Tibial nerve (tissue), 4 donors: ENCODE measurements at regions not wholly inside any gene's neighbourhood (a gene's known extent, or its start where the extent isn't known, plus 50 kb on each side); places are given as distances from the start of the nearest gene placed in this dataset.

ENCODE experiments used
- DNase-seq, 2 donors: peaks; one replicate each; pipeline ENCODE4 v3.0.0-alpha.2; 2019; ENCODE audit warnings: low spot score in 2 of 2
- H3K27ac ChIP-seq, 4 donors: fragments of 200-600 bp; sonication (generic) in 3 of 4; one replicate each; pipeline ENCODE4 v1.5.1; 2017 to 2019; ENCODE audit warnings: mild to moderate bottlenecking in 1 of 4
- H3K27me3 ChIP-seq, 2 donors: fragments of 200-600 bp; sonication (generic) in 1 of 2; one replicate each; pipeline versions ENCODE4 v1.5.1 to v1.6.0; 2017 to 2019
- H3K36me3 ChIP-seq, 3 donors: fragments of 200-600 bp; sonication (generic); one replicate each; pipeline ENCODE4 v1.5.1; 2018 to 2019
- H3K4me1 ChIP-seq, 4 donors: fragments of 200-600 bp; sonication (generic) in 3 of 4; one replicate each; pipeline ENCODE4 v1.5.1; 2017 to 2019
- H3K4me3 ChIP-seq, 4 donors: fragments of 200-600 bp; sonication (generic) in 3 of 4; one replicate each; pipeline ENCODE4 v1.5.1; 2017 to 2019; ENCODE audit warnings: mild to moderate bottlenecking in 1 of 4, moderate library complexity in 1 of 4
- H3K9me3 ChIP-seq, 4 donors: fragments of 200-600 bp; sonication (generic) in 3 of 4; one replicate each; pipeline ENCODE4 v1.5.1; 2017 to 2019
- CTCF ChIP-seq, 5 experiments: fragments of 200-600 bp in 3 of 5; fragments of 450-650 bp in 2 of 5; sonication (generic) in 3 of 5; IDR thresholded peaks; one replicate each; pipeline ENCODE4 v1.5.1; 2016 to 2019; ENCODE audit warnings: antibody characterized with exemption in 5 of 5, mild to moderate bottlenecking in 3 of 5, moderate library complexity in 2 of 5
- EP300 ChIP-seq, 2 donors: sonication (generic); formaldehyde crosslinking; IDR thresholded peaks; one replicate each; pipeline ENCODE4 v1.6.1; 2017; ENCODE audit warnings: antibody characterized with exemption in 2 of 2, mild to moderate bottlenecking in 1 of 2
- POLR2A ChIP-seq, 2 donors: fragments of 450-650 bp; IDR thresholded peaks; one replicate each; pipeline ENCODE4 v1.6.1; 2017; ENCODE audit warnings: antibody characterized with exemption in 2 of 2, mild to moderate bottlenecking in 2 of 2, moderate library complexity in 2 of 2
- WGBS, 2 donors: methylation state at CpG; one replicate each; pipeline ENCODE4 v1.1.5; 2018; 5-methylcytosine and 5-hydroxymethylcytosine counted together

- WGBS, 2 donors: 60 to 61% methylated on average over 7 of the region's 7 CpGs
Measured at GRCh38 chr3:8112587-8112986, 389.0 kb upstream of the LMCD1 start.

GRCh38 chr3:8113626-8114025 lies 388.0 kb upstream of the LMCD1 start:
- 74 to 76% methylated on average over 6 of the region's 6 CpGs for WGBS, 2 donors
- Histone ChIP-seq H3K27ac (no peak overlapping the region), H3K36me3 (no peaks in the 10 kb centered on the region), H3K4me1 (peaks cover 0 to 3% (median 2%) of the 10 kb centered on the region in 4 donors), H3K9me3 (peaks cover 0 to 6% (median 0%) of the 10 kb centered on the region in 4 donors), H3K4me3 (no peak overlapping the region), H3K27me3 (no peaks in the 10 kb centered on the region)
- TF ChIP-seq POLR2A (IDR thresholded peaks at IDR 0.05): no peak
- no peak for TF ChIP-seq EP300 (IDR thresholded peaks at IDR 0.05)
- no peak for TF ChIP-seq CTCF (IDR thresholded peaks at IDR 0.05)
- no peak for DNase-seq

More at GRCh38 chr3:8112587-8112986, 389.0 kb upstream of the LMCD1 start:
- Histone ChIP-seq H3K4me3 (no peak overlapping the region), H3K27ac (no peak overlapping the region), H3K27me3 (no peaks in the 10 kb centered on the region), H3K4me1 (peaks cover 0 to 3% (median 2%) of the 10 kb centered on the region in 4 donors), H3K36me3 (no peaks in the 10 kb centered on the region), H3K9me3 (no peaks in the 10 kb centered on the region)
- TF ChIP-seq EP300 (IDR thresholded peaks at IDR 0.05) (no peak), POLR2A (IDR thresholded peaks at IDR 0.05) (no peak), CTCF (IDR thresholded peaks at IDR 0.05) (no peak)
- DNase-seq: no peak

- no peak for DNase-seq
- Histone ChIP-seq H3K4me3 (no peak overlapping the region), H3K36me3 (no peaks in the 10 kb centered on the region), H3K27me3 (no peaks in the 10 kb centered on the region), H3K27ac (no peak overlapping the region), H3K9me3 (peaks cover 0 to 4% (median 0%) of the 10 kb centered on the region in 4 donors), H3K4me1 (peaks cover 0 to 4% (median 0%) of the 10 kb centered on the region in 4 donors)
- 14 to 24% methylated on average over 2 of the region's 2 CpGs for WGBS, 2 donors
- TF ChIP-seq POLR2A (IDR thresholded peaks at IDR 0.05): no peak
- no peak for TF ChIP-seq EP300 (IDR thresholded peaks at IDR 0.05)
- no peak for TF ChIP-seq CTCF (IDR thresholded peaks at IDR 0.05)
Measured at GRCh38 chr3:8128686-8129085, 372.9 kb upstream of the LMCD1 start.

- Histone ChIP-seq H3K9me3 (peaks cover 0 to 4% (median 0%) of the 10 kb centered on the region in 4 donors), H3K4me1 (no peaks in the 10 kb centered on the region), H3K27ac (no peak overlapping the region), H3K4me3 (no peak overlapping the region), H3K36me3 (no peaks in the 10 kb centered on the region), H3K27me3 (no peaks in the 10 kb centered on the region)
- WGBS, 2 donors: 70 to 79% methylated on average over 3 of the region's 3 CpGs
- no peak for TF ChIP-seq CTCF (IDR thresholded peaks at IDR 0.05)
- no peak for TF ChIP-seq EP300 (IDR thresholded peaks at IDR 0.05)
- TF ChIP-seq POLR2A (IDR thresholded peaks at IDR 0.05): no peak
- no peak for DNase-seq
Measured at GRCh38 chr3:8136553-8136952, 365.1 kb upstream of the LMCD1 start.

GRCh38 chr3:8143186-8143585 lies 358.4 kb upstream of the LMCD1 start:
- TF ChIP-seq POLR2A (IDR thresholded peaks at IDR 0.05) (no peak), EP300 (IDR thresholded peaks at IDR 0.05) (no peak), CTCF (IDR thresholded peaks at IDR 0.05) (no peak)
- H3K9me3 ChIP-seq: no peaks in the 10 kb centered on the region
- 45 to 58% methylated on average over 2 of the region's 2 CpGs for WGBS, 2 donors
- no peaks in the 10 kb centered on the region for H3K27me3 ChIP-seq
- DNase-seq: no peak
- no peak overlapping the region for H3K27ac ChIP-seq
- H3K4me3 ChIP-seq: no peak overlapping the region
- no peaks in the 10 kb centered on the region for H3K36me3 ChIP-seq
- H3K4me1 ChIP-seq: no peaks in the 10 kb centered on the region
